GM19240 (cell line): ENCODE measurements at regions not wholly inside any gene's neighbourhood (a gene's known extent, or its start where the extent isn't known, plus 50 kb on each side); places are given as distances from the start of the nearest gene placed in this dataset.
"Not testable (repeated sequence)": the region's sequence is repeated elsewhere in the genome, so short reads cannot be mapped to it uniquely, and the experiment has no call there.

ENCODE experiments used
- DNase-seq: peaks from one replicate; pipeline ENCODE4 v3.0.0; 2011; ENCODE audit warnings: low spot score; ENCODE audit not compliant: insufficient read length

- no peak for DNase-seq
These were observed 490.9 kb downstream of the REEP3 start for GRCh38 chr10:64011912-64012714.

GRCh38 chr10:64014281-64014680, 493.1 kb downstream of the REEP3 start:
- no peak for DNase-seq

- no peak for DNase-seq
These were observed 502.8 kb downstream of the REEP3 start for GRCh38 chr10:64023926-64024470.

- DNase-seq = no peak
These were observed 512.5 kb downstream of the REEP3 start for GRCh38 chr10:64033711-64034110.

- DNase-seq = no peak
These were observed 515.2 kb downstream of the REEP3 start for GRCh38 chr10:64036321-64036930.

- no peak for DNase-seq
These were observed 516.0 kb downstream of the REEP3 start for GRCh38 chr10:64037071-64037661.

GRCh38 chr10:64038107-64038506, 516.9 kb downstream of the REEP3 start:
- no peak for DNase-seq

- DNase-seq = peak; percentile 4
These were observed 518.0 kb downstream of the REEP3 start for GRCh38 chr10:64039198-64039597.

GRCh38 chr10:64040781-64041180, 519.6 kb downstream of the REEP3 start:
- DNase-seq = no peak

GRCh38 chr10:64041185-64041988, 520.2 kb downstream of the REEP3 start:
- DNase-seq = peak; percentile 43

GRCh38 chr10:64041989-64042490, 520.8 kb downstream of the REEP3 start:
- DNase-seq = no peak

- DNase-seq = no peak
These were observed 522.9 kb downstream of the REEP3 start for GRCh38 chr10:64044098-64044497.

GRCh38 chr10:64044957-64045632, 523.9 kb downstream of the REEP3 start:
- not testable (repeated sequence) for DNase-seq

- no peak for DNase-seq
These were observed 533.2 kb downstream of the REEP3 start for GRCh38 chr10:64054392-64054791.

- no peak for DNase-seq
These were observed 538.7 kb downstream of the REEP3 start for GRCh38 chr10:64059884-64060283.

GRCh38 chr10:64060389-64060788, 539.2 kb downstream of the REEP3 start:
- no peak for DNase-seq

- DNase-seq = no peak
These were observed 541.6 kb downstream of the REEP3 start for GRCh38 chr10:64062793-64063192.

- no peak for DNase-seq
These were observed 545.9 kb downstream of the REEP3 start for GRCh38 chr10:64067009-64067606.

GRCh38 chr10:64067859-64068258, 546.7 kb downstream of the REEP3 start:
- no peak for DNase-seq

GRCh38 chr10:64070241-64070640, 549.0 kb downstream of the REEP3 start:
- no peak for DNase-seq
